CD4-positive, alpha-beta T cell (primary cell): ENCODE measurements at regions not wholly inside any gene's neighbourhood (a gene's known extent, or its start where the extent isn't known, plus 50 kb on each side); places are given as distances from the start of the nearest gene placed in this dataset.

Experiments
- ATAC-seq: fragments of 200-7000 bp; cut with Tn5 transposase; one replicate; pipeline ENCODE4 v1.10.0; 2022; ENCODE audit warnings: mild to moderate bottlenecking; ENCODE audit not compliant: poor library complexity
- CTCF ChIA-PET: fragments of 350-600 bp; sonication (Branson Sonifier 250); formaldehyde crosslinking; loops from one replicate; lab custom pipeline; 2021; ENCODE audit warnings: antibody characterized with exemption, inconsistent platforms; lab: Charles Lee
- POLR2A ChIA-PET: fragments of 350-600 bp; sonication (Branson Sonifier 250); formaldehyde crosslinking; loops from one replicate; lab custom pipeline; 2021; ENCODE audit warnings: antibody characterized with exemption, inconsistent platforms; lab: Charles Lee
- DNase-seq, 14 experiments: peaks; one replicate each; pipeline ENCODE4 v3.0.0-alpha.2; 2013 to 2020; ENCODE audit warnings: mixed read lengths in 2 of 14
- H3K27ac ChIP-seq, 2 donors: one replicate each; pipeline versions ENCODE4 v1.5.1 to v1.7.0; 2013; ENCODE audit warnings: low read length in 2 of 2, low read depth in 1 of 2, mild to moderate bottlenecking in 1 of 2
- H3K27me3 ChIP-seq, 2 experiments: 1 replicate in 1 of 2; 2 replicates in 1 of 2; pipeline versions ENCODE4 v1.6.1 to v1.7.0; 2013; ENCODE audit warnings: low read length in 2 of 2, control low read depth in 1 of 2, mild to moderate bottlenecking in 1 of 2, moderate library complexity in 1 of 2; ENCODE audit not compliant: insufficient read depth in 2 of 2, control insufficient read depth in 1 of 2
- H3K36me3 ChIP-seq: one replicate; pipeline ENCODE4 v1.6.1; 2013; ENCODE audit warnings: low read length, control low read depth; ENCODE audit not compliant: insufficient read depth
- H3K4me1 ChIP-seq: one replicate; pipeline ENCODE4 v1.6.1; 2013; ENCODE audit warnings: low read length, control low read depth; ENCODE audit not compliant: insufficient read depth
- H3K4me3 ChIP-seq: one replicate; pipeline ENCODE4 v1.5.1; 2013; ENCODE audit warnings: mild to moderate bottlenecking, low read length, moderate library complexity
- H3K9me3 ChIP-seq, 2 experiments: 1 replicate in 1 of 2; 2 replicates in 1 of 2; pipeline versions ENCODE4 v1.6.1 to v1.7.0; 2013; ENCODE audit warnings: low read length in 2 of 2, mild to moderate bottlenecking in 2 of 2, control low read depth in 1 of 2, moderate library complexity in 1 of 2; ENCODE audit not compliant: control insufficient read depth in 1 of 2, insufficient read depth in 1 of 2
- H3K27ac Mint-ChIP-seq: one replicate; pipeline ENCODE4 v1.8.0; 2020; ENCODE audit warnings: mixed read lengths
- H3K27me3 Mint-ChIP-seq: one replicate; pipeline ENCODE4 v1.8.0; 2021; ENCODE audit warnings: mixed read lengths
- H3K36me3 Mint-ChIP-seq: one replicate; pipeline ENCODE4 v1.8.0; 2021; ENCODE audit warnings: low read depth, mixed read lengths
- H3K4me1 Mint-ChIP-seq: one replicate; pipeline ENCODE4 v1.8.0; 2021; ENCODE audit warnings: low read depth, mixed read lengths
- H3K4me3 Mint-ChIP-seq: one replicate; pipeline ENCODE4 v1.8.0; 2020; ENCODE audit warnings: mild to moderate bottlenecking, mixed read lengths
- H3K9me3 Mint-ChIP-seq: one replicate; pipeline ENCODE4 v1.8.0; 2020; ENCODE audit warnings: mixed read lengths
- CTCF ChIP-seq: fragments of 200-600 bp; IDR thresholded peaks from one replicate; pipeline ENCODE4 v1.8.0; 2022; ENCODE audit warnings: antibody characterized with exemption, mild to moderate bottlenecking
- intact Hi-C, 2 experiments: fragments of 100-400 bp; cut with DNase I in 1 of 2; cut with micrococcal nuclease in 1 of 2; formaldehyde crosslinking; loops; one replicate each; pipeline versions ENCODE4 v1.15.1 to v1.9.0; 2023 to 2025; cut with DNase I, micrococcal nuclease

DNA sequence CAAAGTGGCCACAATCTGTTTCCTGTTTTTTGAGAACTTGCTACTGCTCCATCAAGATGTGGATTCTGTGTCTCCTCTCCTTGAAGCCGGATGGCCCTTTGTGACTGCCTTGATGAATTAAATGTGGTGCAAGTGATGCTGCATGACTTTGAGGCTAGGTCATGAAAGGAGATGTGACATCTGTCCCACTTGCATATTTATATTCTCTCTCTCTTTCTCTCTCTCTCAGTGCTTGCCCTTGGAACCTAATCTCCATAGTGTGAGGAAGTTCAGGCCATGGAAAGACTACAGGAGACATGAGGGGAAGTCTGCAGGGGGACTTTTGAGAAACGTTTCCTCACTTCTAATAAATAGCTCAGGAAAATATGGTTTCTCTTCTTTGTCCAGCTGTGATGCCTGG, 50.0 kb upstream of the ADPGK start:
- H3K4me1 Mint-ChIP-seq = no peaks in the 10 kb centered on the region
- Histone ChIP-seq H3K9me3 (no peaks in the 10 kb centered on the region), H3K27me3 (peaks cover 0 to 8% of the 10 kb centered on the region in 2 experiments), H3K36me3 (no peaks in the 10 kb centered on the region), H3K4me1 (no peaks in the 10 kb centered on the region), H3K27ac (no peak overlapping the region), H3K4me3 (no peak overlapping the region)
- H3K9me3 Mint-ChIP-seq = no peaks in the 10 kb centered on the region
- no peaks in the 10 kb centered on the region for H3K36me3 Mint-ChIP-seq
- ATAC-seq (no peak), DNase-seq (no peak)
- no peak for TF ChIP-seq CTCF
- H3K4me3 Mint-ChIP-seq = no peak overlapping the region
- CTCF ChIA-PET = no interaction called here
- no peak overlapping the region for H3K27ac Mint-ChIP-seq
- intact Hi-C loops = no loop called here
- peaks cover 38% of the 10 kb centered on the region for H3K27me3 Mint-ChIP-seq
- POLR2A ChIA-PET = no interaction called here
